ENCODE measurements at regions not wholly inside any gene's neighbourhood (a gene's known extent, or its start where the extent isn't known, plus 50 kb on each side); places are given as distances from the start of the nearest gene placed in this dataset.
"Not testable (repeated sequence)": the region's sequence is repeated elsewhere in the genome, so short reads cannot be mapped to it uniquely, and the experiment has no call there.

GRCh38 chr7:45325378-45325777 lies 167.8 kb downstream of the RAMP3 start:
- Histone ChIP-seq H3K4me3 (replicated peaks; ENCODE audit: insufficient read depth, low read length) (no peak overlapping the region), H3K27ac (replicated peaks) (no peak overlapping the region), H3K27me3 (ENCODE audit: insufficient read depth, poor library complexity, severe bottlenecking) (peaks cover 3% of the 10 kb centered on the region)
- no peak for TF ChIP-seq CTCF (IDR thresholded peaks at IDR 0.05; ENCODE audit: insufficient read depth, low read length)
- DNase-seq (ENCODE audit: low read depth in 1 of 2, low spot score in 1 of 2), result no peak

GRCh38 chr7:45328403-45328981 lies 170.9 kb downstream of the RAMP3 start:
- H3K27ac ChIP-seq (replicated peaks), result no peak overlapping the region
- TF ChIP-seq GABPA (IDR thresholded peaks at IDR 0.05; ENCODE audit: low read depth) (no peak), REST (IDR thresholded peaks at IDR 0.05; ENCODE audit: insufficient replicate concordance, low read depth) (no peak), POLR2AphosphoS5 (IDR thresholded peaks at IDR 0.05; ENCODE audit: low read depth) (no peak), SPI1 (IDR thresholded peaks at IDR 0.05; ENCODE audit: borderline replicate concordance, low read depth) (no peak), CTCF (IDR thresholded peaks at IDR 0.05; ENCODE audit: insufficient read depth, low read length) (no peak)

GRCh38 chr7:45331563-45331962 lies 174.0 kb downstream of the RAMP3 start:
- peaks cover 3% of the 10 kb centered on the region for H3K27me3 ChIP-seq (ENCODE audit: insufficient read depth, poor library complexity, severe bottlenecking)
- H3K27ac ChIP-seq (replicated peaks), result no peak overlapping the region
- no peak for DNase-seq (ENCODE audit: low read depth in 1 of 2, low spot score in 1 of 2)
- TF ChIP-seq GABPA (IDR thresholded peaks at IDR 0.05; ENCODE audit: low read depth) (no peak), POLR2AphosphoS5 (IDR thresholded peaks at IDR 0.05; ENCODE audit: low read depth) (no peak), SPI1 (IDR thresholded peaks at IDR 0.05; ENCODE audit: borderline replicate concordance, low read depth) (no peak), REST (IDR thresholded peaks at IDR 0.05; ENCODE audit: insufficient replicate concordance, low read depth) (no peak), CTCF (IDR thresholded peaks at IDR 0.05; ENCODE audit: insufficient read depth, low read length) (no peak)
- H3K4me3 ChIP-seq (replicated peaks; ENCODE audit: insufficient read depth, low read length), result no peak overlapping the region

More at GRCh38 chr7:45328403-45328981, 170.9 kb downstream of the RAMP3 start:
- no peak for DNase-seq (ENCODE audit: low read depth in 1 of 2, low spot score in 1 of 2)
- peaks cover 3% of the 10 kb centered on the region for H3K27me3 ChIP-seq (ENCODE audit: insufficient read depth, poor library complexity, severe bottlenecking)
- no peak overlapping the region for H3K4me3 ChIP-seq (replicated peaks; ENCODE audit: insufficient read depth, low read length)

- H3K27ac ChIP-seq (replicated peaks); H3K4me3 ChIP-seq (replicated peaks; ENCODE audit: insufficient read depth, low read length); H3K27me3 ChIP-seq (ENCODE audit: insufficient read depth, poor library complexity, severe bottlenecking); DNase-seq (ENCODE audit: low read depth in 1 of 2, low spot score in 1 of 2): not testable (repeated sequence)
Measured at GRCh38 chr7:45335024-45335423, 177.4 kb downstream of the RAMP3 start.
